Upper lobe of left lung (tissue), 4 donors: ENCODE measurements at regions not wholly inside any gene's neighbourhood (a gene's known extent, or its start where the extent isn't known, plus 50 kb on each side); places are given as distances from the start of the nearest gene placed in this dataset.

Experiments
- CTCF ChIP-seq, 6 experiments: fragments of 450-650 bp in 4 of 6; fragments of 200-600 bp in 2 of 6; sonication (generic) in 2 of 6; IDR thresholded peaks; one replicate each; pipeline ENCODE4 v1.5.1; 2016 to 2019; ENCODE audit warnings: antibody characterized with exemption in 6 of 6
- POLR2A ChIP-seq, 4 donors: fragments of 450-650 bp; IDR thresholded peaks; one replicate each; pipeline ENCODE4 v1.5.1; 2016 to 2017; ENCODE audit warnings: antibody characterized with exemption in 4 of 4, mild to moderate bottlenecking in 2 of 4

GRCh38 chr12:17666641-17667324, 423.2 kb downstream of the RERGL start:
- TF ChIP-seq CTCF (IDR thresholded peaks at IDR 0.05) (no peak), POLR2A (IDR thresholded peaks at IDR 0.05) (no peak)
